Esophagus (tissue), 2 donors: ENCODE measurements at regions not wholly inside any gene's neighbourhood (a gene's known extent, or its start where the extent isn't known, plus 50 kb on each side); places are given as distances from the start of the nearest gene placed in this dataset.

Source experiments
- H3K27ac ChIP-seq, 2 donors: one replicate each; pipeline ENCODE4 v1.5.1; 2013; ENCODE audit warnings: low read depth in 2 of 2, mild to moderate bottlenecking in 2 of 2, inconsistent platforms in 1 of 2, low read length in 1 of 2, moderate library complexity in 1 of 2
- H3K27me3 ChIP-seq, 2 donors: one replicate each; pipeline ENCODE4 v1.6.1; 2013; ENCODE audit warnings: low read length in 2 of 2, control low read depth in 1 of 2, mild to moderate bottlenecking in 1 of 2; ENCODE audit not compliant: insufficient read depth in 2 of 2, control insufficient read depth in 1 of 2
- H3K36me3 ChIP-seq, 2 donors: one replicate each; pipeline ENCODE4 v1.6.1; 2013; ENCODE audit warnings: low read length in 1 of 2; ENCODE audit not compliant: control insufficient read depth in 2 of 2, insufficient read depth in 2 of 2
- H3K4me1 ChIP-seq, 2 donors: one replicate each; pipeline ENCODE4 v1.6.1; 2013; ENCODE audit warnings: low read length in 1 of 2; ENCODE audit not compliant: control insufficient read depth in 2 of 2, insufficient read depth in 2 of 2
- H3K4me3 ChIP-seq, 2 donors: one replicate each; pipeline ENCODE4 v1.5.1; 2013; ENCODE audit warnings: low read length in 2 of 2, mild to moderate bottlenecking in 2 of 2, low read depth in 1 of 2, moderate library complexity in 1 of 2
- H3K9me3 ChIP-seq, 2 donors: one replicate each; pipeline ENCODE4 v1.6.1; 2013; ENCODE audit warnings: mild to moderate bottlenecking in 2 of 2, low read depth in 1 of 2, low read length in 1 of 2, moderate library complexity in 1 of 2; ENCODE audit not compliant: control insufficient read depth in 2 of 2, insufficient read depth in 1 of 2
- WGBS, 2 donors: extraction: QIAGEN DNeasy Blood & Tissue Kit; methylation state at CpG; one replicate each; pipeline ENCODE4 v1.1.7; 2013; 5-methylcytosine and 5-hydroxymethylcytosine counted together
- donor health status: healthy with polysubstance abuse.
- donor health status: Bipolar disorder and iron deficiency.

DNA sequence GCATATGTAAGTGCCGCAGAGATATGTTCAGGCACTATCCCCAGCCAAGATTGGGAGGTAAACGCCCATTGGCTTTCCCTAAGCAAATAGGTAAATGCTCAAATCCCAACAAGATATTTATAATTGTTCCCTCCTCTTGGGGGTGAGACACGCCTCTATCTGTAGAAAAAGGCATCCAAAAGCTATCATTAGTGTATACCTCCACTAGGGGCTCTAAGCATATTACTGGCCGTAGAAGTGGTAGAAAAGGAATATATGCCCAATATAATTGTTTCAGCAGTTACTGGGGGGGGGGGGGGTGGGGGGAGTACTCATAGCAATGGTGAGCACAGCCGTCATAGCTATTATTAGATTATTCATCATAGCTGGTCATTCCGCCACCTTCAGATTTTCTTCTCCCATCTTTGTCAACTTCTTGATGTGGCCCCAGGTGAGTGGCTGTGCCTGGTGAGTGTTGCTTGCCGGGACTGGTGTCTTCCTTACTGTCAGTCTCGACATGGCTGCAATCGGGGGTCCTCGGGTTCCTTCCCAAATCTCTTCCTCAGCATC lies 53.3 kb upstream of the WDR1 start:
- Histone ChIP-seq H3K27me3 (no peaks in the 10 kb centered on the region), H3K36me3 (no peaks in the 10 kb centered on the region), H3K4me3 (no peak overlapping the region), H3K9me3 (no peaks in the 10 kb centered on the region), H3K27ac (no peak overlapping the region), H3K4me1 (peaks cover 4% of the 10 kb centered on the region in 2 donors)
- WGBS, 2 donors = 93 to 97% methylated on average over 10 of the region's 10 CpGs

DNA sequence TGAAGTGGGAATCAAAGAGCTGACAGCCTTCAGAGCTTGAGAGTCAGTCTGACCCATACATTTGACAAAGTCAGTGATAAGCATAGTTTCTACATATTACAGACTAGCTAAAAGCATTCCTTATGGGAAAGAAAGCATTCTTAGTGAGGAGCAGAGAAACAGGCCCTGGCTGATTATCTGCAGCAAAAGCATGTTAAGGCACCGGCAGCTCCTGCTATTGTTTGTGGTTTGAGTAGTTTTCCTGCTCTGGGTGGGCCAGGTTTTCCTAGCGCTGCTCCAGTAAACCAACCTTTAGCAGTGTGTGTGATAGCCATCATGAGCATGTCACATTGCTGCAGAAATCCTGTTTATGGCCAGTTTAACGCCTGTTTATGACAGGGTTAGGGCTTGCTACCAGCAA lies 51.6 kb upstream of the WDR1 start:
- no peaks in the 10 kb centered on the region for H3K9me3 ChIP-seq
- peaks cover 0 to 4% of the 10 kb centered on the region in 2 donors for H3K4me1 ChIP-seq
- no peak overlapping the region for H3K4me3 ChIP-seq
- H3K27me3 ChIP-seq = no peaks in the 10 kb centered on the region
- no peak overlapping the region for H3K27ac ChIP-seq
- WGBS, 2 donors = 49 to 56% methylated on average over 3 of the region's 3 CpGs
- no peaks in the 10 kb centered on the region for H3K36me3 ChIP-seq

DNA sequence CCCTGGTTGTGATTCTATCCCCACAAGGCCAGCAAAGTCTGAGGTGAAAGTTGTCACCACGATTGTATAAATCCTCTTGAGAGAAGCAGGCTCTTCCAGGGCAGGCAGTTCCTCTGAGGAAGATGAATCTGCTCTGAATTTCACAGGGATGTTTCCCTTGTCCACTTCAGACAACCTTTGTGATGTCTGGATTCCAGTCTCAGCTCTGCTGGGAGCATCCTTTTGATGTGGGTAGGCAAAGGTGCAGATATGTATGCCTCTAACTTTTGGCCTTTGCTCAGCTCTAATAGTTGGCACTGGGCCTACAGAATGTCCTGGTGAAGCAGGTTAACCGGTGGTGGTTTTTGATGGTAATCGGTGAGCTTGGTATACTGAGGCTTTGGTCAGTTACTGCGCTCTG lies 50.6 kb upstream of the WDR1 start:
- Histone ChIP-seq H3K4me3 (no peak overlapping the region), H3K27ac (no peak overlapping the region), H3K9me3 (no peaks in the 10 kb centered on the region), H3K27me3 (no peaks in the 10 kb centered on the region), H3K36me3 (no peaks in the 10 kb centered on the region), H3K4me1 (peaks cover 0 to under 1% of the 10 kb centered on the region in 2 donors)
- WGBS, 2 donors = 57 to 65% methylated on average over 4 of the region's 4 CpGs
